Smooth muscle cell (in vitro differentiated cells): ENCODE measurements at regions not wholly inside any gene's neighbourhood (a gene's known extent, or its start where the extent isn't known, plus 50 kb on each side); places are given as distances from the start of the nearest gene placed in this dataset.

Experiments used
- DNase-seq: peaks from one replicate; lab custom pipeline; 2025; ENCODE audit not compliant: unreplicated experiment; lab: John Stamatoyannopoulos, UW
- H2AFZ ChIP-seq: fragments of 200-600 bp; sonication (generic); 2 replicates; pipeline ENCODE4 v1.6.0; 2016; ENCODE audit warnings: antibody characterized with exemption, low read depth, mild to moderate bottlenecking
- H3F3A ChIP-seq: fragments of 200-600 bp; sonication (generic); 2 replicates; pipeline ENCODE4 v1.6.0; 2017; ENCODE audit warnings: antibody characterized with exemption, low read depth
- H3K27ac ChIP-seq: fragments of 200-600 bp; sonication (generic); 2 replicates; pipeline ENCODE4 v1.5.1; 2016; ENCODE audit warnings: low read depth, mild to moderate bottlenecking
- H3K27me3 ChIP-seq: fragments of 200-600 bp; sonication (generic); 2 replicates; pipeline ENCODE4 v1.6.1; 2016; ENCODE audit warnings: low read depth, mild to moderate bottlenecking
- H3K36me3 ChIP-seq: fragments of 200-600 bp; sonication (generic); 2 replicates; pipeline ENCODE4 v1.5.1; 2016; ENCODE audit warnings: low read depth
- H3K4me1 ChIP-seq: fragments of 200-600 bp; sonication (generic); 2 replicates; pipeline ENCODE4 v1.5.1; 2016; ENCODE audit warnings: low read depth
- H3K4me2 ChIP-seq: fragments of 200-600 bp; sonication (generic); 2 replicates; pipeline ENCODE4 v1.6.0; 2016; ENCODE audit warnings: mild to moderate bottlenecking
- H3K4me3 ChIP-seq: fragments of 200-600 bp; sonication (generic); 2 replicates; pipeline ENCODE4 v1.5.1; 2016; ENCODE audit warnings: mild to moderate bottlenecking
- H3K79me2 ChIP-seq: fragments of 200-600 bp; sonication (generic); 2 replicates; pipeline ENCODE4 v1.6.0; 2016; ENCODE audit warnings: low read depth, mild to moderate bottlenecking
- H3K9ac ChIP-seq: fragments of 200-600 bp; sonication (generic); 2 replicates; pipeline ENCODE4 v1.6.0; 2016; ENCODE audit warnings: low read depth
- H3K9me3 ChIP-seq: fragments of 200-600 bp; sonication (generic); replicated peaks from 2 replicates; pipeline ENCODE4 v1.5.1; 2016; ENCODE audit warnings: low read depth
- H4K20me1 ChIP-seq: fragments of 200-600 bp; sonication (generic); 2 replicates; pipeline ENCODE4 v1.6.0; 2016; ENCODE audit warnings: low read depth
- CTCF ChIP-seq: fragments of 200-600 bp; sonication (generic); IDR thresholded peaks from 2 replicates; pipeline ENCODE4 v1.5.1; 2017; ENCODE audit warnings: borderline replicate concordance, mild to moderate bottlenecking, antibody characterized with exemption; ENCODE audit not compliant: insufficient read depth, poor library complexity, severe bottlenecking
- WGBS: methylation state at CpG from one replicate; pipeline ENCODE4 v1.1.7; 2016; ENCODE audit warnings: low lambda C conversion rate; 5-methylcytosine and 5-hydroxymethylcytosine counted together

DNA sequence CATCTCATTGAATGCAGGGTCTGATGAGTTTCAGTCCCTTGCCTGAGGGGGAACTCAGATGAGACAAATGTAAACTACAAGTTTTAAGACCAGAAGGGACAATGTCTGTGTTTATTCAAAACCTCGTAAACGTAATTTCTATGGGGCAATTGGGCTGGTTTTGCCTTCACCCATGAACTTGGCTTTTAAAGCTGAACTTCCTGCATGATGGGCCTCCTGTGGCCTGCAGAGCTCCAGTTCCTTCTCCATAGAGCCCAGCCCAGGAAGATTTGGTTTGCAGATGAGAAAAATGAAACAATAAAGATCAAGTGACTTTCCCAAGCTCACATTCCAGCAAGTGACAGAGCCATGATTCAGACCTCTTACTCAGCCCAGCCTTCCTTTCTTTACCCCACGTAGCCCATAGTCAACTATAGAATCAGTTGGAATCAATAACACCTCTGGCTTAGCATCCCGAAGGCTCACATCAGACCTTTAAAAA lies 612.3 kb downstream of the UTRN start:
- 12% methylated on average over 4 of the region's 4 CpGs for WGBS
- TF ChIP-seq CTCF: no peak
- H3K27me3 ChIP-seq: no peaks in the 10 kb centered on the region
- peak overlapping the region; percentile 30 for H3K9ac ChIP-seq
- H2AFZ ChIP-seq: no peak overlapping the region
- H3K4me2 ChIP-seq: peak overlapping the region; percentile 16
- DNase-seq: no peak
- H3K27ac ChIP-seq: peak overlapping the region; percentile 82
- peaks cover 4% of the 10 kb centered on the region for H3K9me3 ChIP-seq
- H3K4me1 ChIP-seq: no peaks in the 10 kb centered on the region
- peaks cover 9% of the 10 kb centered on the region for H3F3A ChIP-seq
- peaks cover 6% of the 10 kb centered on the region for H3K36me3 ChIP-seq
- no peaks in the 10 kb centered on the region for H4K20me1 ChIP-seq
- H3K4me3 ChIP-seq: no peak overlapping the region
- H3K79me2 ChIP-seq: no peaks in the 10 kb centered on the region

GRCh38 chr6:144898052-144898689 lies 613.0 kb downstream of the UTRN start:
- TF ChIP-seq CTCF: no peak
- Histone ChIP-seq H3K4me3 (no peak overlapping the region), H3F3A (peaks cover 9% of the 10 kb centered on the region), H2AFZ (no peak overlapping the region), H3K4me1 (no peaks in the 10 kb centered on the region), H3K9ac (peak overlapping the region; percentile 30), H3K4me2 (peak overlapping the region; percentile 16), H3K79me2 (no peaks in the 10 kb centered on the region), H3K36me3 (peaks cover 6% of the 10 kb centered on the region), H4K20me1 (no peaks in the 10 kb centered on the region), H3K27ac (peak overlapping the region; percentile 82), H3K27me3 (no peaks in the 10 kb centered on the region), H3K9me3 (peaks cover 4% of the 10 kb centered on the region)
- DNase-seq: no peak
- 68% methylated on average over 3 of the region's 3 CpGs for WGBS

DNA sequence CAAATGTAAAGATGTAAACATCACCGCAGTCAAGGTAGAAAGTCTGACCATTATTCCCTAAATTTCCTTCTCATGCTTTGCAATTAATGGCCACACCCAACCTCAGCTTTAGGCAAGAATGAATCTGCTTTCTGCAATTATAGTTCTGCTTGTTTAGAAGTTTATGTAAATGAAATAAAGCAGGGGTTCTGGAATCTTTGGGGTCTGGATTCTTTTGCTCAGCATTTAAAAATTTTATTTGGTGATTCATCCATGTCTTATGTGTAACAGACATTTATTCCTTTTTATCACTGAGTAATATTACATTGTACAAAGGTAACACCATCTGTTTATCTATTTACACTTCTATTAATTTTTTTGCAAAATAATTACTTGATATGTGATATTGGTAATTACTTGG lies 613.6 kb downstream of the UTRN start:
- Histone ChIP-seq H2AFZ (no peak overlapping the region), H3K4me3 (no peak overlapping the region), H3K9ac (no peak overlapping the region), H3K27ac (peak overlapping the region; percentile 82), H3K36me3 (peaks cover 6% of the 10 kb centered on the region), H4K20me1 (no peaks in the 10 kb centered on the region), H3K4me2 (no peak overlapping the region), H3K79me2 (no peaks in the 10 kb centered on the region), H3K4me1 (no peaks in the 10 kb centered on the region), H3K9me3 (peaks cover 4% of the 10 kb centered on the region), H3K27me3 (no peaks in the 10 kb centered on the region), H3F3A (peaks cover 9% of the 10 kb centered on the region)
- WGBS: 87% methylated on average over 1 of the region's 1 CpG
- no peak for DNase-seq
- no peak for TF ChIP-seq CTCF

- no peak overlapping the region for H2AFZ ChIP-seq
- no peaks in the 10 kb centered on the region for H4K20me1 ChIP-seq
- H3K27me3 ChIP-seq: no peaks in the 10 kb centered on the region
- peaks cover 9% of the 10 kb centered on the region for H3F3A ChIP-seq
- no peaks in the 10 kb centered on the region for H3K4me1 ChIP-seq
- no peaks in the 10 kb centered on the region for H3K79me2 ChIP-seq
- H3K4me2 ChIP-seq: no peak overlapping the region
- no peak for TF ChIP-seq CTCF
- WGBS: 96% methylated on average over 1 of the region's 1 CpG
- no peak overlapping the region for H3K4me3 ChIP-seq
- no peak overlapping the region for H3K27ac ChIP-seq
- peaks cover 4% of the 10 kb centered on the region for H3K9me3 ChIP-seq
- no peak overlapping the region for H3K9ac ChIP-seq
- H3K36me3 ChIP-seq: peaks cover 6% of the 10 kb centered on the region
- DNase-seq: no peak
Measured at GRCh38 chr6:144899161-144899560, 614.0 kb downstream of the UTRN start.
